SK-N-SH treated with all-trans-retinoic acid at 6 μM for 48 hours (cell line): ENCODE measurements at regions not wholly inside any gene's neighbourhood (a gene's known extent, or its start where the extent isn't known, plus 50 kb on each side); places are given as distances from the start of the nearest gene placed in this dataset.

Experiments
- ATAC-seq: fragments of 200-7000 bp; cut with Tn5 transposase; 3 replicates; pipeline ENCODE4 v1.9.1; 2020; ENCODE audit warnings: mild to moderate bottlenecking, moderate library complexity
- ARNTL ChIP-seq: fragments of 450-650 bp; formaldehyde crosslinking; IDR thresholded peaks from 2 replicates; pipeline ENCODE4 v1.5.0; 2020; ENCODE audit warnings: low read depth, mild to moderate bottlenecking, moderate library complexity, borderline replicate concordance
- BACH2 ChIP-seq: fragments of 250-450 bp; sonication (Bioruptor Pico); IDR thresholded peaks from 2 replicates; pipeline ENCODE4 v1.9.0; 2021; ENCODE audit warnings: mild to moderate bottlenecking, borderline replicate concordance
- CSDC2 ChIP-seq: fragments of 250-450 bp; sonication (Bioruptor Pico); IDR thresholded peaks from 2 replicates; pipeline ENCODE4 v1.5.0; 2020; ENCODE audit warnings: mild to moderate bottlenecking, moderate library complexity
- ESRRG ChIP-seq: fragments of 250-450 bp; sonication (Bioruptor Pico); IDR thresholded peaks from 2 replicates; pipeline ENCODE4 v1.6.1; 2021; ENCODE audit warnings: mild to moderate bottlenecking
- GLIS3 ChIP-seq: fragments of 250-450 bp; sonication (Bioruptor Pico); IDR thresholded peaks from 2 replicates; pipeline ENCODE4 v1.5.0; 2020; ENCODE audit warnings: mild to moderate bottlenecking, moderate library complexity
- ISL1 ChIP-seq: fragments of 250-450 bp; sonication (Bioruptor Pico); IDR thresholded peaks from 2 replicates; pipeline ENCODE4 v2.1.2; 2022; ENCODE audit warnings: mild to moderate bottlenecking, moderate library complexity
- OSR1 ChIP-seq: fragments of 250-450 bp; sonication (Bioruptor Pico); IDR thresholded peaks from 2 replicates; pipeline ENCODE4 v1.8.0; 2022; ENCODE audit warnings: moderate library complexity, mild to moderate bottlenecking, inconsistent platforms
- POU6F1 ChIP-seq: fragments of 250-450 bp; sonication (Bioruptor Pico); IDR thresholded peaks from 2 replicates; pipeline ENCODE4 v1.8.0; 2021; ENCODE audit warnings: low read depth, mild to moderate bottlenecking, moderate library complexity, borderline replicate concordance
- RARB ChIP-seq: fragments of 250-450 bp; sonication (Bioruptor Pico); IDR thresholded peaks from 2 replicates; pipeline ENCODE4 v1.8.0; 2021; ENCODE audit warnings: mild to moderate bottlenecking, moderate library complexity
- SNAI2 ChIP-seq: fragments of 250-450 bp; sonication (Bioruptor Pico); IDR thresholded peaks from 2 replicates; pipeline ENCODE4 v1.5.0; 2020; ENCODE audit warnings: mild to moderate bottlenecking, moderate library complexity
- TCF4 ChIP-seq: fragments of 250-450 bp; sonication (Bioruptor Pico); IDR thresholded peaks from 2 replicates; pipeline ENCODE4 v1.8.0; 2021; ENCODE audit warnings: mild to moderate bottlenecking, moderate library complexity, borderline replicate concordance
- TOX ChIP-seq: fragments of 250-450 bp; sonication (Bioruptor Pico); IDR thresholded peaks from 2 replicates; pipeline ENCODE4 v1.8.0; 2021; ENCODE audit warnings: mild to moderate bottlenecking, moderate library complexity, borderline replicate concordance
- ZFP3 ChIP-seq: fragments of 250-450 bp; sonication (Bioruptor Pico); IDR thresholded peaks from 2 replicates; pipeline ENCODE4 v1.5.0; 2020; ENCODE audit warnings: mild to moderate bottlenecking, moderate library complexity
- ZNF565 ChIP-seq: fragments of 450-650 bp; formaldehyde crosslinking; conservative IDR thresholded peaks from 2 replicates; pipeline ENCODE4 v1.5.0; 2020; ENCODE audit warnings: low read depth, mild to moderate bottlenecking, moderate library complexity
- ZNF70 ChIP-seq: fragments of 450-650 bp; formaldehyde crosslinking; IDR thresholded peaks from 2 replicates; pipeline ENCODE4 v1.5.0; 2020; ENCODE audit warnings: mild to moderate bottlenecking, moderate library complexity
- ZNF8 ChIP-seq: fragments of 450-650 bp; formaldehyde crosslinking; IDR thresholded peaks from 2 replicates; pipeline ENCODE4 v1.5.0; 2020; ENCODE audit warnings: mild to moderate bottlenecking, moderate library complexity
- TF ChIP-seq, protein P1 (sequence below): fragments of 250-450 bp; sonication (Bioruptor Pico); IDR thresholded peaks from 2 replicates; pipeline ENCODE4 v1.5.1; 2020; ENCODE audit warnings: low read depth, mild to moderate bottlenecking, moderate library complexity
- TF ChIP-seq, protein P2 (sequence below): fragments of 250-450 bp; sonication (Bioruptor Pico); IDR thresholded peaks from 2 replicates; pipeline ENCODE4 v1.8.0; 2020; ENCODE audit warnings: mild to moderate bottlenecking, moderate library complexity, borderline replicate concordance
- TF ChIP-seq, protein P3 (sequence below): fragments of 250-450 bp; sonication (Bioruptor Pico); IDR thresholded peaks from 2 replicates; pipeline ENCODE4 v1.5.1; 2021; ENCODE audit warnings: mild to moderate bottlenecking, moderate library complexity
- TF ChIP-seq, protein P4 (sequence below): fragments of 250-450 bp; sonication (Bioruptor Pico); IDR thresholded peaks from 2 replicates; pipeline ENCODE4 v1.5.0; 2020; ENCODE audit warnings: mild to moderate bottlenecking, moderate library complexity

GRCh38 chr4:62513306-62513705 is 1313.2 kb downstream of the ADGRL3 start (continued):
- TF ChIP-seq, protein P1, sequence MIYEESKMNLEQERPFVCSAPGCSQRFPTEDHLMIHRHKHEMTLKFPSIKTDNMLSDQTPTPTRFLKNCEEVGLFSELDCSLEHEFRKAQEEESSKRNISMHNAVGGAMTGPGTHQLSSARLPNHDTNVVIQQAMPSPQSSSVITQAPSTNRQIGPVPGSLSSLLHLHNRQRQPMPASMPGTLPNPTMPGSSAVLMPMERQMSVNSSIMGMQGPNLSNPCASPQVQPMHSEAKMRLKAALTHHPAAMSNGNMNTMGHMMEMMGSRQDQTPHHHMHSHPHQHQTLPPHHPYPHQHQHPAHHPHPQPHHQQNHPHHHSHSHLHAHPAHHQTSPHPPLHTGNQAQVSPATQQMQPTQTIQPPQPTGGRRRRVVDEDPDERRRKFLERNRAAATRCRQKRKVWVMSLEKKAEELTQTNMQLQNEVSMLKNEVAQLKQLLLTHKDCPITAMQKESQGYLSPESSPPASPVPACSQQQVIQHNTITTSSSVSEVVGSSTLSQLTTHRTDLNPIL = no peak
- no peak for TF ChIP-seq ARNTL (CRISPR knock-in tag)
- no peak for TF ChIP-seq ZNF565 (CRISPR knock-in tag)
- TF ChIP-seq OSR1 (CRISPR knock-in tag) = no peak
- TF ChIP-seq ISL1 (CRISPR knock-in tag) = no peak
- no peak for TF ChIP-seq ZNF8 (CRISPR knock-in tag)

GRCh38 chr4:62512271-62512670 is 1312.1 kb downstream of the ADGRL3 start:
- TF ChIP-seq, protein P1 = no peak
- TF ChIP-seq CSDC2 (no peak), GLIS3 (no peak), OSR1 (CRISPR knock-in tag) (no peak), TOX (CRISPR knock-in tag) (no peak), ZNF70 (no peak), POU6F1 (CRISPR knock-in tag) (no peak), TCF4 (CRISPR knock-in tag) (no peak)
- TF ChIP-seq, protein P2, sequence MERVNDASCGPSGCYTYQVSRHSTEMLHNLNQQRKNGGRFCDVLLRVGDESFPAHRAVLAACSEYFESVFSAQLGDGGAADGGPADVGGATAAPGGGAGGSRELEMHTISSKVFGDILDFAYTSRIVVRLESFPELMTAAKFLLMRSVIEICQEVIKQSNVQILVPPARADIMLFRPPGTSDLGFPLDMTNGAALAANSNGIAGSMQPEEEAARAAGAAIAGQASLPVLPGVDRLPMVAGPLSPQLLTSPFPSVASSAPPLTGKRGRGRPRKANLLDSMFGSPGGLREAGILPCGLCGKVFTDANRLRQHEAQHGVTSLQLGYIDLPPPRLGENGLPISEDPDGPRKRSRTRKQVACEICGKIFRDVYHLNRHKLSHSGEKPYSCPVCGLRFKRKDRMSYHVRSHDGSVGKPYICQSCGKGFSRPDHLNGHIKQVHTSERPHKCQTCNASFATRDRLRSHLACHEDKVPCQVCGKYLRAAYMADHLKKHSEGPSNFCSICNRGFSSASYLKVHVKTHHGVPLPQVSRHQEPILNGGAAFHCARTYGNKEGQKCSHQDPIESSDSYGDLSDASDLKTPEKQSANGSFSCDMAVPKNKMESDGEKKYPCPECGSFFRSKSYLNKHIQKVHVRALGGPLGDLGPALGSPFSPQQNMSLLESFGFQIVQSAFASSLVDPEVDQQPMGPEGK (CRISPR knock-in tag) = no peak
- TF ChIP-seq, protein P3, sequence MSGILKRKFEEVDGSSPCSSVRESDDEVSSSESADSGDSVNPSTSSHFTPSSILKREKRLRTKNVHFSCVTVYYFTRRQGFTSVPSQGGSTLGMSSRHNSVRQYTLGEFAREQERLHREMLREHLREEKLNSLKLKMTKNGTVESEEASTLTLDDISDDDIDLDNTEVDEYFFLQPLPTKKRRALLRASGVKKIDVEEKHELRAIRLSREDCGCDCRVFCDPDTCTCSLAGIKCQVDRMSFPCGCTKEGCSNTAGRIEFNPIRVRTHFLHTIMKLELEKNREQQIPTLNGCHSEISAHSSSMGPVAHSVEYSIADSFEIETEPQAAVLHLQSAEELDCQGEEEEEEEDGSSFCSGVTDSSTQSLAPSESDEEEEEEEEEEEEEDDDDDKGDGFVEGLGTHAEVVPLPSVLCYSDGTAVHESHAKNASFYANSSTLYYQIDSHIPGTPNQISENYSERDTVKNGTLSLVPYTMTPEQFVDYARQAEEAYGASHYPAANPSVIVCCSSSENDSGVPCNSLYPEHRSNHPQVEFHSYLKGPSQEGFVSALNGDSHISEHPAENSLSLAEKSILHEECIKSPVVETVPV (CRISPR knock-in tag) = no peak
- ATAC-seq = no peak

GRCh38 chr4:62510228-62510627 is 1310.1 kb downstream of the ADGRL3 start:
- ATAC-seq = no peak
- TF ChIP-seq, protein P4, sequence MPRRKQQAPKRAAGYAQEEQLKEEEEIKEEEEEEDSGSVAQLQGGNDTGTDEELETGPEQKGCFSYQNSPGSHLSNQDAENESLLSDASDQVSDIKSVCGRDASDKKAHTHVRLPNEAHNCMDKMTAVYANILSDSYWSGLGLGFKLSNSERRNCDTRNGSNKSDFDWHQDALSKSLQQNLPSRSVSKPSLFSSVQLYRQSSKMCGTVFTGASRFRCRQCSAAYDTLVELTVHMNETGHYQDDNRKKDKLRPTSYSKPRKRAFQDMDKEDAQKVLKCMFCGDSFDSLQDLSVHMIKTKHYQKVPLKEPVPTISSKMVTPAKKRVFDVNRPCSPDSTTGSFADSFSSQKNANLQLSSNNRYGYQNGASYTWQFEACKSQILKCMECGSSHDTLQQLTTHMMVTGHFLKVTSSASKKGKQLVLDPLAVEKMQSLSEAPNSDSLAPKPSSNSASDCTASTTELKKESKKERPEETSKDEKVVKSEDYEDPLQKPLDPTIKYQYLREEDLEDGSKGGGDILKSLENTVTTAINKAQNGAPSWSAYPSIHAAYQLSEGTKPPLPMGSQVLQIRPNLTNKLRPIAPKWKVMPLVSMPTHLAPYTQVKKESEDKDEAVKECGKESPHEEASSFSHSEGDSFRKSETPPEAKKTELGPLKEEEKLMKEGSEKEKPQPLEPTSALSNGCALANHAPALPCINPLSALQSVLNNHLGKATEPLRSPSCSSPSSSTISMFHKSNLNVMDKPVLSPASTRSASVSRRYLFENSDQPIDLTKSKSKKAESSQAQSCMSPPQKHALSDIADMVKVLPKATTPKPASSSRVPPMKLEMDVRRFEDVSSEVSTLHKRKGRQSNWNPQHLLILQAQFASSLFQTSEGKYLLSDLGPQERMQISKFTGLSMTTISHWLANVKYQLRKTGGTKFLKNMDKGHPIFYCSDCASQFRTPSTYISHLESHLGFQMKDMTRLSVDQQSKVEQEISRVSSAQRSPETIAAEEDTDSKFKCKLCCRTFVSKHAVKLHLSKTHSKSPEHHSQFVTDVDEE (CRISPR knock-in tag) = no peak
- TF ChIP-seq CSDC2 = no peak
- TF ChIP-seq, protein P3 (CRISPR knock-in tag) = no peak
- TF ChIP-seq ZNF565 (CRISPR knock-in tag) = no peak
- no peak for TF ChIP-seq TOX (CRISPR knock-in tag)
- TF ChIP-seq, protein P1 = no peak
- TF ChIP-seq POU6F1 (CRISPR knock-in tag) = no peak
- TF ChIP-seq ISL1 (CRISPR knock-in tag) = no peak
- TF ChIP-seq ESRRG (CRISPR knock-in tag) = no peak
- TF ChIP-seq ZFP3 = no peak
- TF ChIP-seq BACH2 (CRISPR knock-in tag) = no peak
- no peak for TF ChIP-seq SNAI2 (CRISPR knock-in tag)
- no peak for TF ChIP-seq TCF4 (CRISPR knock-in tag)
- TF ChIP-seq OSR1 (CRISPR knock-in tag) = no peak
- no peak for TF ChIP-seq GLIS3
- TF ChIP-seq RARB (CRISPR knock-in tag) = no peak
- TF ChIP-seq, all 23 proteins: peak for 0
